ENCODE measurements at regions not wholly inside any gene's neighbourhood (a gene's known extent, or its start where the extent isn't known, plus 50 kb on each side); places are given as distances from the start of the nearest gene placed in this dataset.

DNA sequence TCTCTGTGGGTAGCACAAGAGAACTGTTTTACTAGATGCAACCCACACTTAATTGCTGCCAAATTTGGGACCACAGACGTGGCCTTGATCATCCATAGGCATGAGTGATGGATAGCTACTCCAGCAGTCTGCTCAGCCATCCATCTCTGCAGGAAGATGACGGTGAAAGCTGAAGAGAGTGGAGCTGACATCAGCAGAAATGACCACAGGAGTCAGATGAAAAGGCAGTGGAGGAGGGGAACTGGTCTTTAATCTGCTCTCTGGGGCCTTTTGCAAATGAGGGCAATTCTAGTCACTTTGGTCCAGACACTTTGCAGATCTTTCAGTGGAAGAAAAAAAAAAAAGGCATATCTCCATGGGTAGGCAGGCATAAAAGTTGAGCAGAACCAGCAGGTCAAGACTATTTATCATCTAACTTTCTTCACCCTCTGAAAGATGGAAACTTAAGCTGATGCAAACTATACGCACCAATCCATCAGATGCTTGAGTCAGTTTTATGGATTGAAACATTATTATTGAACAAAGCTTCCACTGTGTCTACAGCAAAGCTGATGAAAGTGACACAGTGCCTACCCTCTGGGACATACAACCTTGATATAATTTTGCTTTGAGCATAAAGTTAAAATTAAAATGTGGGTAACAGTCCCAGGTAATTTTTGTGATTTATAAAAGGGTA, 281.6 kb upstream of the OBI1 start:
- in situ Hi-C loops (cut with HindIII; ENCODE audit: low sequenced_read_pairs): no loop called here

GRCh38 chr13:78934336-78934735, 275.4 kb upstream of the OBI1 start:
- TF ChIP-seq CTCF (IDR thresholded peaks at IDR 0.05; ENCODE audit: low read depth, low read length, missing control alignments): no peak
- no peak for DNase-seq (ENCODE audit: low read depth)
- in situ Hi-C loops (cut with HindIII; ENCODE audit: low sequenced_read_pairs): no loop called here
- H3K4me3 ChIP-seq (ENCODE audit: low read depth, low read length): no peak overlapping the region

More for the DNA sequence above, 281.6 kb upstream of the OBI1 start:
- TF ChIP-seq CTCF (IDR thresholded peaks at IDR 0.05; ENCODE audit: low read depth, low read length, missing control alignments): no peak
- no peak for DNase-seq (ENCODE audit: low read depth)
- no peak overlapping the region for H3K4me3 ChIP-seq (ENCODE audit: low read depth, low read length)

DNA sequence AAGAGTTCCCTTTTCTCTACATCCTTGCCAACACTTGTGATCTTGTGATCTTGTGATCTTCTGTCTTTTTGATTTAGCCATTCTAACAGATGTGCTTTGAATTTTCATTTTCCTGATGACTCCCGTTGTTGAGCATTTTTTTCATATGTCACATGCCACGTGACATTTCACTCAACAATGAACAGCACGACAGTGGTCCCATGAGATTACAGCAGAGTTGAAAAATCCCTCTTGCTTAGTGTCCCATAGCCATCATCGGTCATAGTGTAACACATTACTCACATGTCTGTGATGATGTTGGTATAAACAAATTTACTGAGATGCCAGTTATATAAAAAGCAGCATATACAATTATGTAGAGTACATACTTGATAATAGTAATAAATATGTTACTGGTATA, 256.1 kb upstream of the OBI1 start:
- H3K4me3 ChIP-seq (ENCODE audit: low read depth, low read length): no peak overlapping the region
- no peak for DNase-seq (ENCODE audit: low read depth)
- in situ Hi-C loops (cut with HindIII; ENCODE audit: low sequenced_read_pairs): no loop called here
- TF ChIP-seq CTCF (IDR thresholded peaks at IDR 0.05; ENCODE audit: low read depth, low read length, missing control alignments): no peak

GRCh38 chr13:78913656-78914055, 254.7 kb upstream of the OBI1 start:
- in situ Hi-C loops (cut with HindIII; ENCODE audit: low sequenced_read_pairs): no loop called here
- no peak for TF ChIP-seq CTCF (IDR thresholded peaks at IDR 0.05; ENCODE audit: low read depth, low read length, missing control alignments)
- no peak overlapping the region for H3K4me3 ChIP-seq (ENCODE audit: low read depth, low read length)
- DNase-seq (ENCODE audit: low read depth): no peak

DNA sequence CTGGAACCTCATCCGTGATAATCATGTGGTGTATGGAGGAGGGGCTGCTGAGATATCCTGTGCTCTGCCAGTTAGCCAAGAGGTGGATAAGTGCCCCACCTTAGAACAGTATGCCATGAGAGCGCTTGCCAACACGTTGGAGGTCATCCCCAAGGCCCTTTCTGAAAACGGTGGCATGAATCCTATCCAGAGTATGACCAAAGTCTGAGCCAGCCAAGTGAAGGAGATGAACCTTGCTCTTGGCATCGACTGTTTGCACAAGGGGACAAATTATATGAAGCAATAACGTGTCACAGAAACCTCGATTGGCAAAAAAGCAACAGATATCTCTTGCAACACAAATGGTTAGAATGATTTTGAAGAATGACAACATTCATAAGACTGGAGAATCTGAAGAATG, 251.2 kb upstream of the OBI1 start:
- in situ Hi-C loops (cut with HindIII; ENCODE audit: low sequenced_read_pairs): no loop called here
- no peak for TF ChIP-seq CTCF (IDR thresholded peaks at IDR 0.05; ENCODE audit: low read depth, low read length, missing control alignments)
- DNase-seq (ENCODE audit: low read depth): no peak

DNA sequence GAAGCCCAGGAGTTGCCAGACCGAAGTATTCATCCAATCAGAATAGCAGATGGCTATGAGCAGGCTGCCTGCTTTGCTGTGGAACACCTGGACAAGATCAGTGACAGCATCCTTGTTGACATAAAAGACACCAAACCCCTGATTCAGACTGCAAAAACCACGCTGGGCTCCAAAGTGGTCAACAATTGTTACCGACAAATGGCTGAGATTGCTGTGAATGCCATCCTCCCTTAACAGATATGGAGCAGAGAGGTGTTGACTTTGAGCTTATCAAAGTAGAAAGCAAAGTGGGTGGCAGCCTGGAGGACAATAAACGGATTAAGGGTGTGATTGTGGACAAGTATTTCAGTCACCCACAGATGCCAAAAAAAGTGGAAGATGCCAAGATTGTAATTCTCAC, 250.3 kb upstream of the OBI1 start:
- TF ChIP-seq CTCF (IDR thresholded peaks at IDR 0.05; ENCODE audit: low read depth, low read length, missing control alignments): no peak
- in situ Hi-C loops (cut with HindIII; ENCODE audit: low sequenced_read_pairs): no loop called here
- no peak overlapping the region for H3K4me3 ChIP-seq (ENCODE audit: low read depth, low read length)
- no peak for DNase-seq (ENCODE audit: low read depth)

More for the DNA sequence above, 251.2 kb upstream of the OBI1 start:
- H3K4me3 ChIP-seq (ENCODE audit: low read depth, low read length): no peak overlapping the region
